Liver (tissue), 7 donors: ENCODE measurements at regions not wholly inside any gene's neighbourhood (a gene's known extent, or its start where the extent isn't known, plus 50 kb on each side); places are given as distances from the start of the nearest gene placed in this dataset.

ENCODE experiments used
- DNase-seq: peaks from one replicate; pipeline ENCODE4 v3.0.0-alpha.2; 2017; ENCODE audit warnings: low spot score
- H3K27ac ChIP-seq, 2 donors: one replicate each; pipeline ENCODE4 v1.7.0; 2013; ENCODE audit warnings: inconsistent platforms in 2 of 2, low read length in 2 of 2, control low read depth in 1 of 2, low read depth in 1 of 2, mild to moderate bottlenecking in 1 of 2
- H3K27me3 ChIP-seq, 4 donors: one replicate each; pipeline versions ENCODE4 v1.6.1 to v1.7.0; 2013; ENCODE audit warnings: low read length in 3 of 4, inconsistent platforms in 1 of 4, mild to moderate bottlenecking in 1 of 4, moderate library complexity in 1 of 4; ENCODE audit not compliant: control insufficient read depth in 4 of 4, insufficient read depth in 4 of 4
- H3K36me3 ChIP-seq, 4 donors: one replicate each; pipeline versions ENCODE4 v1.6.1 to v1.7.0; 2013; ENCODE audit warnings: low read length in 3 of 4, mild to moderate bottlenecking in 3 of 4, low read depth in 1 of 4, moderate library complexity in 1 of 4; ENCODE audit not compliant: control insufficient read depth in 4 of 4, insufficient read depth in 3 of 4
- H3K4me1 ChIP-seq, 4 donors: one replicate each; pipeline versions ENCODE4 v1.6.1 to v1.7.0; 2013; ENCODE audit warnings: low read length in 3 of 4, mild to moderate bottlenecking in 3 of 4, moderate library complexity in 1 of 4; ENCODE audit not compliant: control insufficient read depth in 4 of 4, insufficient read depth in 4 of 4
- H3K4me3 ChIP-seq, 3 donors: one replicate each; pipeline versions ENCODE4 v1.6.1 to v1.7.0; 2013; ENCODE audit warnings: low read length in 3 of 3, control low read depth in 1 of 3, low read depth in 1 of 3, mild to moderate bottlenecking in 1 of 3
- H3K9ac ChIP-seq, 2 donors: one replicate each; pipeline ENCODE4 v1.7.0; 2013; ENCODE audit warnings: low read length in 2 of 2, mild to moderate bottlenecking in 2 of 2, moderate library complexity in 2 of 2, control low read depth in 1 of 2, low read depth in 1 of 2
- H3K9me3 ChIP-seq, 4 donors: one replicate each; pipeline versions ENCODE4 v1.6.1 to v1.7.0; 2013; ENCODE audit warnings: low read length in 3 of 4; ENCODE audit not compliant: control insufficient read depth in 4 of 4
- FOXA1 ChIP-seq: IDR thresholded peaks from 2 replicates; pipeline ENCODE4 v1.6.1; 2016; ENCODE audit warnings: antibody characterized with exemption
- GABPA ChIP-seq, 2 donors: IDR thresholded peaks in 1 of 2; conservative IDR thresholded peaks in 1 of 2; 2 replicates each; pipeline ENCODE4 v1.6.1; 2016; ENCODE audit warnings: antibody characterized with exemption in 2 of 2, mild to moderate bottlenecking in 1 of 2, moderate library complexity in 1 of 2
- HNF4A ChIP-seq, 2 donors: conservative IDR thresholded peaks; 2 replicates each; pipeline ENCODE4 v1.6.1; 2016; ENCODE audit warnings: antibody characterized with exemption in 2 of 2, mild to moderate bottlenecking in 2 of 2
- HNF4G ChIP-seq: IDR thresholded peaks from 2 replicates; pipeline ENCODE4 v1.6.1; 2016; ENCODE audit warnings: antibody characterized with exemption
- JUND ChIP-seq, 2 donors: IDR thresholded peaks; 2 replicates each; pipeline ENCODE4 v1.6.1; 2016; ENCODE audit warnings: antibody characterized with exemption in 2 of 2
- NR2F2 ChIP-seq: IDR thresholded peaks from 2 replicates; pipeline ENCODE4 v1.6.1; 2016; ENCODE audit warnings: antibody characterized with exemption
- RAD21 ChIP-seq, 2 donors: IDR thresholded peaks; 2 replicates each; pipeline ENCODE4 v1.6.1; 2016; ENCODE audit warnings: antibody characterized with exemption in 2 of 2, mild to moderate bottlenecking in 2 of 2
- SP1 ChIP-seq: IDR thresholded peaks from 2 replicates; pipeline ENCODE4 v1.6.1; 2018; ENCODE audit warnings: antibody characterized with exemption, mild to moderate bottlenecking
- TAF1 ChIP-seq: conservative IDR thresholded peaks from 2 replicates; pipeline ENCODE4 v1.6.1; 2016; ENCODE audit warnings: antibody characterized with exemption, mild to moderate bottlenecking
- YY1 ChIP-seq: IDR thresholded peaks from 2 replicates; pipeline ENCODE4 v1.6.1; 2016; ENCODE audit warnings: antibody characterized with exemption, mild to moderate bottlenecking
- WGBS: extraction: QIAGEN DNeasy Blood & Tissue Kit; methylation state at CpG from one replicate; pipeline ENCODE4 v1.1.7; 2013; 5-methylcytosine and 5-hydroxymethylcytosine counted together
- TF ChIP-seq, protein P1 (sequence below): IDR thresholded peaks from 2 replicates; pipeline ENCODE4 v1.6.1; 2016; ENCODE audit warnings: antibody characterized with exemption, mild to moderate bottlenecking
- TF ChIP-seq, protein P2 (sequence below): IDR thresholded peaks from 2 replicates; pipeline ENCODE4 v1.6.1; 2016; ENCODE audit warnings: antibody characterized with exemption
- TF ChIP-seq, protein P3 (sequence below): IDR thresholded peaks from 2 replicates; pipeline ENCODE4 v1.6.1; 2016; ENCODE audit warnings: antibody characterized with exemption
- donor health status: healthy.
- donor health status: healthy.
- donor health status: healthy.
- donor health status: healthy.

DNA sequence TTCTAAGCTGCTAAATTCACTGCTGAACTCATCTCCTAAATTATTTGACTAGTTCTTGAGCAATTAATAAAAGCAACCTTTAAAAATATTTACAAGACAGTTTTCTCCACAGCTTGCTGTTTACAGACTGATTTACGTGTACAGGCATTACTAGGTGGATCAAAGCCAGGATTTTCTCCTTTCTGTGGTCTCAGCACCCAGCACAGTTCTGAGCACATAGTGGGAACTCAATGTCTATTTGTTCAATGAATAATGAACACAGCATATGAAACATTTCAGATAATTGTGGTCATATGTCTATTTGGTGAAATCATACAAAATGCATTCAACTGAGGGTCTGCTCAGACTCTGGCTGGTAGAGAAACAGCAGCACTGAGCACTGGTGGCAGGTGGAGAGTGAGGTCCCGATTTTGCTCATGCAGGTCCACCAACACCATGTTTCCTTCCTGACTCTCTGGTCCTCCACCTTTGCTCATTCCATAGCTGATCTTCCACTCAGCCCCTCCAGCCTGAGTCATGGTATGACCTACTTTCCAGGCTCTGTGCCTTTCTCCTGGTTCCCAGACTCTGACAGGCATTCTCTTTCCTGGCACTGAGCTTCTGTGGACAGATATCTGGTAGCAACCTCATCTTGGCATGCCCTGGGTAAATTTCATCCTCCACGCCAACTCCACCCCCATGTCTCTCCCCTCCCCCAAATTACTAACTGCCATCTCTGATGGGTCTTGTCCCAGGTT lies 311.3 kb downstream of the TGFB2 start (continued):
- no peak for TF ChIP-seq FOXA1

DNA sequence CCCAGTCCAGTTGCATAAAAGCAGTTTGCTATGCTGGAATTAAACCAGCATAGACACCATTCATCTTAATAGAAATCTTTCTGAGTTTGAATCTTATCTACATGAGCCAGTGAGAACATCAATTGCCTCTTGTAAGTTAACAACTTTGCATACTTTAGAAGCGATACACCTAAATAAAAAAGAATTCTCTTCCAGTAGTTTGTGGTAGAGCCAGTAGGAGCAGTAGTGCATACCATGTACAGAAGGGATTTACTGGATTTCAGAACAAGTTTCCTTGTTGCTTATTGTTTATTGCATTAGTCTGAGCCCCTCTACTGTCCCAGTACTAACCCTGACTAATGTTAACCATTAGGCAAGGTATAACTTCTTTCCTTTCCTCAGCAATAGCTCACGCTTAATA lies 313.1 kb downstream of the TGFB2 start:
- DNase-seq: no peak
- Histone ChIP-seq H3K9ac (no peak overlapping the region), H3K27ac (no peak overlapping the region), H3K36me3 (no peaks in the 10 kb centered on the region), H3K4me1 (no peaks in the 10 kb centered on the region), H3K9me3 (no peaks in the 10 kb centered on the region), H3K27me3 (peaks cover 0 to 2% (median 0%) of the 10 kb centered on the region in 4 donors), H3K4me3 (no peak overlapping the region)
- 95% methylated on average over 2 of the region's 2 CpGs for WGBS
- TF ChIP-seq FOXA1: no peak
- no peak for TF ChIP-seq JUND (IDR thresholded peaks at IDR 0.05)
- no peak for TF ChIP-seq RAD21 (IDR thresholded peaks at IDR 0.05)
- no peak for TF ChIP-seq HNF4A (conservative IDR thresholded peaks at IDR 0.05)
- TF ChIP-seq HNF4G: no peak
- no peak for TF ChIP-seq GABPA (IDR thresholded peaks at IDR 0.05 in 1 of 2, conservative IDR thresholded peaks at IDR 0.05 in 1 of 2)
- TF ChIP-seq SP1: no peak
- TF ChIP-seq TAF1: no peak
- TF ChIP-seq, protein P1, sequence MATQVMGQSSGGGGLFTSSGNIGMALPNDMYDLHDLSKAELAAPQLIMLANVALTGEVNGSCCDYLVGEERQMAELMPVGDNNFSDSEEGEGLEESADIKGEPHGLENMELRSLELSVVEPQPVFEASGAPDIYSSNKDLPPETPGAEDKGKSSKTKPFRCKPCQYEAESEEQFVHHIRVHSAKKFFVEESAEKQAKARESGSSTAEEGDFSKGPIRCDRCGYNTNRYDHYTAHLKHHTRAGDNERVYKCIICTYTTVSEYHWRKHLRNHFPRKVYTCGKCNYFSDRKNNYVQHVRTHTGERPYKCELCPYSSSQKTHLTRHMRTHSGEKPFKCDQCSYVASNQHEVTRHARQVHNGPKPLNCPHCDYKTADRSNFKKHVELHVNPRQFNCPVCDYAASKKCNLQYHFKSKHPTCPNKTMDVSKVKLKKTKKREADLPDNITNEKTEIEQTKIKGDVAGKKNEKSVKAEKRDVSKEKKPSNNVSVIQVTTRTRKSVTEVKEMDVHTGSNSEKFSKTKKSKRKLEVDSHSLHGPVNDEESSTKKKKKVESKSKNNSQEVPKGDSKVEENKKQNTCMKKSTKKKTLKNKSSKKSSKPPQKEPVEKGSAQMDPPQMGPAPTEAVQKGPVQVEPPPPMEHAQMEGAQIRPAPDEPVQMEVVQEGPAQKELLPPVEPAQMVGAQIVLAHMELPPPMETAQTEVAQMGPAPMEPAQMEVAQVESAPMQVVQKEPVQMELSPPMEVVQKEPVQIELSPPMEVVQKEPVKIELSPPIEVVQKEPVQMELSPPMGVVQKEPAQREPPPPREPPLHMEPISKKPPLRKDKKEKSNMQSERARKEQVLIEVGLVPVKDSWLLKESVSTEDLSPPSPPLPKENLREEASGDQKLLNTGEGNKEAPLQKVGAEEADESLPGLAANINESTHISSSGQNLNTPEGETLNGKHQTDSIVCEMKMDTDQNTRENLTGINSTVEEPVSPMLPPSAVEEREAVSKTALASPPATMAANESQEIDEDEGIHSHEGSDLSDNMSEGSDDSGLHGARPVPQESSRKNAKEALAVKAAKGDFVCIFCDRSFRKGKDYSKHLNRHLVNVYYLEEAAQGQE: no peak
- TF ChIP-seq, protein P2, sequence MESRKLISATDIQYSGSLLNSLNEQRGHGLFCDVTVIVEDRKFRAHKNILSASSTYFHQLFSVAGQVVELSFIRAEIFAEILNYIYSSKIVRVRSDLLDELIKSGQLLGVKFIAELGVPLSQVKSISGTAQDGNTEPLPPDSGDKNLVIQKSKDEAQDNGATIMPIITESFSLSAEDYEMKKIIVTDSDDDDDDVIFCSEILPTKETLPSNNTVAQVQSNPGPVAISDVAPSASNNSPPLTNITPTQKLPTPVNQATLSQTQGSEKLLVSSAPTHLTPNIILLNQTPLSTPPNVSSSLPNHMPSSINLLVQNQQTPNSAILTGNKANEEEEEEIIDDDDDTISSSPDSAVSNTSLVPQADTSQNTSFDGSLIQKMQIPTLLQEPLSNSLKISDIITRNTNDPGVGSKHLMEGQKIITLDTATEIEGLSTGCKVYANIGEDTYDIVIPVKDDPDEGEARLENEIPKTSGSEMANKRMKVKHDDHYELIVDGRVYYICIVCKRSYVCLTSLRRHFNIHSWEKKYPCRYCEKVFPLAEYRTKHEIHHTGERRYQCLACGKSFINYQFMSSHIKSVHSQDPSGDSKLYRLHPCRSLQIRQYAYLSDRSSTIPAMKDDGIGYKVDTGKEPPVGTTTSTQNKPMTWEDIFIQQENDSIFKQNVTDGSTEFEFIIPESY: no peak
- no peak for TF ChIP-seq YY1

DNA sequence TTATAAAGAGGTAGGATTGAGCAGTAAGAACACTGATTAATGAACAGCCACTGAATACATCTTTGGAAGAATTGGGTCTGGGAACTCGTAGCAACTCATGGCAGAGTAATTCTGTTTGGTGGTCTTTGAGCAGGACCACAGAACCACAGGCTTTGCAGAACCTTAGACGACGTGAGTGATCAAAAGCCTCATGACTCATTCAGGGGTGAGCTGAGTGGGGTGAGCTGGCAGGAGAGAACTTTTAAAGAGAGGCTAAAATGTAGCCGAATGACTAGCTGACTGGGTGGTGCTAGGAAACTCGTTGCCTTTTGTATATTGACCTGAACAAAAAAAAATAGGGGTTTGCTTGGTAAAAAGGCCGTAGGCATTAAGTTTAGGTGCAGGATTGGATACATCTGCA lies 313.8 kb downstream of the TGFB2 start:
- 76% methylated on average over 6 of the region's 6 CpGs for WGBS
- TF ChIP-seq NR2F2 (no peak), SP1 (no peak), JUND (IDR thresholded peaks at IDR 0.05) (no peak), YY1 (no peak), RAD21 (IDR thresholded peaks at IDR 0.05) (no peak)
- TF ChIP-seq, protein P3, sequence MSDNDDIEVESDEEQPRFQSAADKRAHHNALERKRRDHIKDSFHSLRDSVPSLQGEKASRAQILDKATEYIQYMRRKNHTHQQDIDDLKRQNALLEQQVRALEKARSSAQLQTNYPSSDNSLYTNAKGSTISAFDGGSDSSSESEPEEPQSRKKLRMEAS: no peak
- Histone ChIP-seq H3K36me3 (no peaks in the 10 kb centered on the region), H3K27ac (no peak overlapping the region), H3K9me3 (no peaks in the 10 kb centered on the region), H3K9ac (no peak overlapping the region), H3K27me3 (peaks cover 0 to 2% (median 0%) of the 10 kb centered on the region in 4 donors), H3K4me1 (no peaks in the 10 kb centered on the region), H3K4me3 (no peak overlapping the region)
- no peak for DNase-seq
